ENCODE measurements at regions not wholly inside any gene's neighbourhood (a gene's known extent, or its start where the extent isn't known, plus 50 kb on each side); places are given as distances from the start of the nearest gene placed in this dataset.

- TF ChIP-seq CTCF (IDR thresholded peaks at IDR 0.05) (no peak), POLR2A (IDR thresholded peaks at IDR 0.05) (no peak)
Observed at GRCh38 chr18:42274488-42275137, 319.6 kb downstream of the PIK3C3 start.
